ENCODE measurements at regions not wholly inside any gene's neighbourhood (a gene's known extent, or its start where the extent isn't known, plus 50 kb on each side); places are given as distances from the start of the nearest gene placed in this dataset.

DNA sequence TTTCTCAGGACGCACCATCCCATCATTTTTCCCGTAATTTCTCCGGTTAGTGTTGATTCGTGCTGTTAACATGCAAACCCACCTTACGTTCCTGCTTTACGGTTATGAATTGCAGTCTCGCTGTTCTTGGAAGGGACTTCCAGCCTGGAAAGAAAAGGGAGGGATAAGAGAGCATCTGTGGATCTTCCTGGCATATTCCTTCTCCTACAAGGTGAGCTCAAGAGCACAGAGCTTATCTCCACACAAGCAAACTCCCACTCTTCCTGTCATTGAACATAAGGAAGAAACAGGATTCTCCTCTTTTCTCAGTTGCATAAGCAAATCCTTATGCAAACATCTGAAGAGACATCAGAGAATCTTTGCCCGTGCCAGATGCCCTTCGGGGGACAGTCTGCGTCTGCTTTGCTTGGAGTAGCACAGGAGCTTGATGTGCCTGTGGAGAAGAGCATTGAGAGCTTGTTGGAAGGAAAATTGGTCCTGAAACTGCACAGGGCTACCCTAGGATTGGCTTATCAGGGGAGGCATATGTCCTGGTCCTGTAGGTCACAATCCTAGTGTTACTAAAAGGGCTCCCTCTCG is 127.0 kb downstream of the ASMT start (continued):
- TF ChIP-seq, protein P1, sequence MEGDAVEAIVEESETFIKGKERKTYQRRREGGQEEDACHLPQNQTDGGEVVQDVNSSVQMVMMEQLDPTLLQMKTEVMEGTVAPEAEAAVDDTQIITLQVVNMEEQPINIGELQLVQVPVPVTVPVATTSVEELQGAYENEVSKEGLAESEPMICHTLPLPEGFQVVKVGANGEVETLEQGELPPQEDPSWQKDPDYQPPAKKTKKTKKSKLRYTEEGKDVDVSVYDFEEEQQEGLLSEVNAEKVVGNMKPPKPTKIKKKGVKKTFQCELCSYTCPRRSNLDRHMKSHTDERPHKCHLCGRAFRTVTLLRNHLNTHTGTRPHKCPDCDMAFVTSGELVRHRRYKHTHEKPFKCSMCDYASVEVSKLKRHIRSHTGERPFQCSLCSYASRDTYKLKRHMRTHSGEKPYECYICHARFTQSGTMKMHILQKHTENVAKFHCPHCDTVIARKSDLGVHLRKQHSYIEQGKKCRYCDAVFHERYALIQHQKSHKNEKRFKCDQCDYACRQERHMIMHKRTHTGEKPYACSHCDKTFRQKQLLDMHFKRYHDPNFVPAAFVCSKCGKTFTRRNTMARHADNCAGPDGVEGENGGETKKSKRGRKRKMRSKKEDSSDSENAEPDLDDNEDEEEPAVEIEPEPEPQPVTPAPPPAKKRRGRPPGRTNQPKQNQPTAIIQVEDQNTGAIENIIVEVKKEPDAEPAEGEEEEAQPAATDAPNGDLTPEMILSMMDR (tag by site-specific recombination; IDR thresholded peaks at IDR 0.05): no peak
- TF ChIP-seq, protein P2, sequence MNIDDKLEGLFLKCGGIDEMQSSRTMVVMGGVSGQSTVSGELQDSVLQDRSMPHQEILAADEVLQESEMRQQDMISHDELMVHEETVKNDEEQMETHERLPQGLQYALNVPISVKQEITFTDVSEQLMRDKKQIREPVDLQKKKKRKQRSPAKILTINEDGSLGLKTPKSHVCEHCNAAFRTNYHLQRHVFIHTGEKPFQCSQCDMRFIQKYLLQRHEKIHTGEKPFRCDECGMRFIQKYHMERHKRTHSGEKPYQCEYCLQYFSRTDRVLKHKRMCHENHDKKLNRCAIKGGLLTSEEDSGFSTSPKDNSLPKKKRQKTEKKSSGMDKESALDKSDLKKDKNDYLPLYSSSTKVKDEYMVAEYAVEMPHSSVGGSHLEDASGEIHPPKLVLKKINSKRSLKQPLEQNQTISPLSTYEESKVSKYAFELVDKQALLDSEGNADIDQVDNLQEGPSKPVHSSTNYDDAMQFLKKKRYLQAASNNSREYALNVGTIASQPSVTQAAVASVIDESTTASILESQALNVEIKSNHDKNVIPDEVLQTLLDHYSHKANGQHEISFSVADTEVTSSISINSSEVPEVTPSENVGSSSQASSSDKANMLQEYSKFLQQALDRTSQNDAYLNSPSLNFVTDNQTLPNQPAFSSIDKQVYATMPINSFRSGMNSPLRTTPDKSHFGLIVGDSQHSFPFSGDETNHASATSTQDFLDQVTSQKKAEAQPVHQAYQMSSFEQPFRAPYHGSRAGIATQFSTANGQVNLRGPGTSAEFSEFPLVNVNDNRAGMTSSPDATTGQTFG (tag by site-specific recombination; IDR thresholded peaks at IDR 0.05; ENCODE audit: borderline replicate concordance): no peak
- TF ChIP-seq ZNF777 (tag by site-specific recombination; IDR thresholded peaks at IDR 0.05; ENCODE audit: borderline replicate concordance) (no peak), ZSCAN30 (tag by site-specific recombination; IDR thresholded peaks at IDR 0.05) (no peak), HOXC10 (CRISPR knock-in tag; IDR thresholded peaks at IDR 0.05) (no peak), ZNF112 (tag by site-specific recombination; IDR thresholded peaks at IDR 0.05) (no peak), ZNF501 (tag by site-specific recombination; IDR thresholded peaks at IDR 0.05) (no peak), BCL11A (tag by site-specific recombination; IDR thresholded peaks at IDR 0.05; ENCODE audit: low read depth) (no peak), ZNF558 (tag by site-specific recombination; IDR thresholded peaks at IDR 0.05) (no peak), PRDM1 (tag by site-specific recombination; IDR thresholded peaks at IDR 0.05) (no peak)

DNA sequence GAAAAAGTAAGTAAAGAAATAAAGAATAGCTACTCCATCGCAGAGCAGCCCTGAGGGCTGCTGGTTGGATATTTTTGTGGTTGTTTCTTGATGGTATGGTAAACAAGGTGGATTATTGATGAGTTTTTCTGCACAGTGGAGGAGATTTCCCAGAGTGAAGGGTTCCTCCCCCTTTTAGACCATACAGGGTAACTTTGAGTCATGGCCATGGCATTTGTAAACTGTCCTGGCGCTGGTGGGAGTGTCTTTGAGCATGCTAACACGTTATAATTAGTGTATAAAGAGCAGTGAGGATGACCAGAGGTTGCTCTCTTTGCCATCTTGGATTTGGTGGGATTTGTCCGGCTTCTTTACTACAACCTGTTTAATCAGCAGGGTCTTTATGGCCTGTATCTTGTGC is 128.2 kb downstream of the ASMT start:
- POLR2A ChIA-PET: no interaction called here

DNA sequence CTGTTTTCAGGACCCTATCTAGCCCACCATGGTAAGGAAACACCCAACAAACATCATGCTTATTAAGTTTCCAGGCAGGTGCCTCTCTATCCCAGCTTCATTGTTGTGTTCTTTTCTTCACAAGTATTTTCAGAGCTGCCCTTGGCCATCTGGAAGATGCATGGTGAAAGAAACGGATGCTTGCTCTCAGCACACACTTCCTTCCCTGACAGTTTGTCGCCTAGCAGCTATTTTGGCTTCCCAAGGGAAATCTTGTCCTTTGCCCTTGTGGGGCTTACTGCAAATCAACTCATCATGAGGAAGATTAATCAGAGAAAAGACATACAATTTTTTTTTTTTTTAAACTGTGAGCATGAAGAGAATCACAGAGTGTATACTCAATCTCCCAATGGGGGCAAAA is 128.8 kb downstream of the ASMT start:
- no peaks in the 10 kb centered on the region for H3K9me3 ChIP-seq (ENCODE audit: control insufficient read depth, insufficient read depth, low read depth, low read length)
- POLR2A ChIA-PET: no interaction called here
- no peak overlapping the region for H3K4me3 ChIP-seq (ENCODE audit: low read depth, low read length)
- CTCF ChIA-PET: no interaction called here
- H3K27ac ChIP-seq (ENCODE audit: extremely low read depth, low read depth, low read length): no peak overlapping the region
- no peaks in the 10 kb centered on the region for H3K4me1 ChIP-seq (ENCODE audit: control insufficient read depth, insufficient read depth, low read length)
- H3K36me3 ChIP-seq (ENCODE audit: control insufficient read depth in 2 of 2, insufficient read depth in 1 of 2, low read length in 2 of 2): no peaks in the 10 kb centered on the region
- TF ChIP-seq, protein P3, sequence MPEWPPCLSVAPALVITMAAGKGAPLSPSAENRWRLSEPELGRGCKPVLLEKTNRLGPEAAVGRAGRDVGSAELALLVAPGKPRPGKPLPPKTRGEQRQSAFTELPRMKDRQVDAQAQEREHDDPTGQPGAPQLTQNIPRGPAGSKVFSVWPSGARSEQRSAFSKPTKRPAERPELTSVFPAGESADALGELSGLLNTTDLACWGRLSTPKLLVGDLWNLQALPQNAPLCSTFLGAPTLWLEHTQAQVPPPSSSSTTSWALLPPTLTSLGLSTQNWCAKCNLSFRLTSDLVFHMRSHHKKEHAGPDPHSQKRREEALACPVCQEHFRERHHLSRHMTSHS (tag by site-specific recombination; IDR thresholded peaks at IDR 0.05): no peak
- TF ChIP-seq ZNF404 (tag by site-specific recombination; IDR thresholded peaks at IDR 0.05) (no peak), REPIN1 (tag by site-specific recombination; IDR thresholded peaks at IDR 0.05; ENCODE audit: low read depth) (no peak), ZNF585B (tag by site-specific recombination; IDR thresholded peaks at IDR 0.05) (no peak), ZNF350 (tag by site-specific recombination; IDR thresholded peaks at IDR 0.05) (no peak), ZNF114 (tag by site-specific recombination; IDR thresholded peaks at IDR 0.05) (no peak)
- TF ChIP-seq, protein P4, sequence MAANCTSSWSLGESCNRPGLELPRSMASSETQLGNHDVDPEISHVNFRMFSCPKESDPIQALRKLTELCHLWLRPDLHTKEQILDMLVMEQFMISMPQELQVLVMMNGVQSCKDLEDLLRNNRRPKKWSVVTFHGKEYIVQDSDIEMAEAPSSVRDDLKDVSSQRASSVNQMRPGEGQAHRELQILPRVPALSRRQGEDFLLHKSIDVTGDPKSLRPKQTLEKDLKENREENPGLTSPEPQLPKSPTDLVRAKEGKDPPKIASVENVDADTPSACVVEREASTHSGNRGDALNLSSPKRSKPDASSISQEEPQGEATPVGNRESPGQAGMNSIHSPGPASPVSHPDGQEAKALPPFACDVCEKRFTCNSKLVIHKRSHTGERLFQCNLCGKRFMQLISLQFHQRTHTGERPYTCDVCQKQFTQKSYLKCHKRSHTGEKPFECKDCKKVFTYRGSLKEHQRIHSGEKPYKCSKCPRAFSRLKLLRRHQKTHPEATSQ (tag by site-specific recombination; IDR thresholded peaks at IDR 0.05): no peak
- TF ChIP-seq, protein P5, sequence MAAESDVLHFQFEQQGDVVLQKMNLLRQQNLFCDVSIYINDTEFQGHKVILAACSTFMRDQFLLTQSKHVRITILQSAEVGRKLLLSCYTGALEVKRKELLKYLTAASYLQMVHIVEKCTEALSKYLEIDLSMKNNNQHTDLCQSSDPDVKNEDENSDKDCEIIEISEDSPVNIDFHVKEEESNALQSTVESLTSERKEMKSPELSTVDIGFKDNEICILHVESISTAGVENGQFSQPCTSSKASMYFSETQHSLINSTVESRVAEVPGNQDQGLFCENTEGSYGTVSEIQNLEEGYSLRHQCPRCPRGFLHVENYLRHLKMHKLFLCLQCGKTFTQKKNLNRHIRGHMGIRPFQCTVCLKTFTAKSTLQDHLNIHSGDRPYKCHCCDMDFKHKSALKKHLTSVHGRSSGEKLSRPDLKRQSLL (tag by site-specific recombination; IDR thresholded peaks at IDR 0.05): no peak
- TF ChIP-seq, protein P6, sequence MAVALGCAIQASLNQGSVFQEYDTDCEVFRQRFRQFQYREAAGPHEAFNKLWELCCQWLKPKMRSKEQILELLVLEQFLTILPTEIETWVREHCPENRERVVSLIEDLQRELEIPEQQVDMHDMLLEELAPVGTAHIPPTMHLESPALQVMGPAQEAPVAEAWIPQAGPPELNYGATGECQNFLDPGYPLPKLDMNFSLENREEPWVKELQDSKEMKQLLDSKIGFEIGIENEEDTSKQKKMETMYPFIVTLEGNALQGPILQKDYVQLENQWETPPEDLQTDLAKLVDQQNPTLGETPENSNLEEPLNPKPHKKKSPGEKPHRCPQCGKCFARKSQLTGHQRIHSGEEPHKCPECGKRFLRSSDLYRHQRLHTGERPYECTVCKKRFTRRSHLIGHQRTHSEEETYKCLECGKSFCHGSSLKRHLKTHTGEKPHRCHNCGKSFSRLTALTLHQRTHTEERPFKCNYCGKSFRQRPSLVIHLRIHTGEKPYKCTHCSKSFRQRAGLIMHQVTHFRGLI (tag by site-specific recombination; IDR thresholded peaks at IDR 0.05): no peak
- TF ChIP-seq, protein P7, sequence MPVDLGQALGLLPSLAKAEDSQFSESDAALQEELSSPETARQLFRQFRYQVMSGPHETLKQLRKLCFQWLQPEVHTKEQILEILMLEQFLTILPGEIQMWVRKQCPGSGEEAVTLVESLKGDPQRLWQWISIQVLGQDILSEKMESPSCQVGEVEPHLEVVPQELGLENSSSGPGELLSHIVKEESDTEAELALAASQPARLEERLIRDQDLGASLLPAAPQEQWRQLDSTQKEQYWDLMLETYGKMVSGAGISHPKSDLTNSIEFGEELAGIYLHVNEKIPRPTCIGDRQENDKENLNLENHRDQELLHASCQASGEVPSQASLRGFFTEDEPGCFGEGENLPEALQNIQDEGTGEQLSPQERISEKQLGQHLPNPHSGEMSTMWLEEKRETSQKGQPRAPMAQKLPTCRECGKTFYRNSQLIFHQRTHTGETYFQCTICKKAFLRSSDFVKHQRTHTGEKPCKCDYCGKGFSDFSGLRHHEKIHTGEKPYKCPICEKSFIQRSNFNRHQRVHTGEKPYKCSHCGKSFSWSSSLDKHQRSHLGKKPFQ (tag by site-specific recombination; IDR thresholded peaks at IDR 0.05): no peak

More for the DNA sequence above, 128.2 kb downstream of the ASMT start:
- Histone ChIP-seq H3K36me3 (ENCODE audit: control insufficient read depth in 2 of 2, insufficient read depth in 1 of 2, low read length in 2 of 2) (no peaks in the 10 kb centered on the region), H3K4me3 (ENCODE audit: low read depth, low read length) (no peak overlapping the region), H3K4me1 (ENCODE audit: control insufficient read depth, insufficient read depth, low read length) (no peaks in the 10 kb centered on the region), H3K27ac (ENCODE audit: extremely low read depth, low read depth, low read length) (no peak overlapping the region), H3K9me3 (ENCODE audit: control insufficient read depth, insufficient read depth, low read depth, low read length) (no peaks in the 10 kb centered on the region)
- TF ChIP-seq, protein P8, sequence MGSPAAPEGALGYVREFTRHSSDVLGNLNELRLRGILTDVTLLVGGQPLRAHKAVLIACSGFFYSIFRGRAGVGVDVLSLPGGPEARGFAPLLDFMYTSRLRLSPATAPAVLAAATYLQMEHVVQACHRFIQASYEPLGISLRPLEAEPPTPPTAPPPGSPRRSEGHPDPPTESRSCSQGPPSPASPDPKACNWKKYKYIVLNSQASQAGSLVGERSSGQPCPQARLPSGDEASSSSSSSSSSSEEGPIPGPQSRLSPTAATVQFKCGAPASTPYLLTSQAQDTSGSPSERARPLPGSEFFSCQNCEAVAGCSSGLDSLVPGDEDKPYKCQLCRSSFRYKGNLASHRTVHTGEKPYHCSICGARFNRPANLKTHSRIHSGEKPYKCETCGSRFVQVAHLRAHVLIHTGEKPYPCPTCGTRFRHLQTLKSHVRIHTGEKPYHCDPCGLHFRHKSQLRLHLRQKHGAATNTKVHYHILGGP (tag by site-specific recombination; IDR thresholded peaks at IDR 0.05): no peak
- TF ChIP-seq ZNF174 (tag by site-specific recombination; IDR thresholded peaks at IDR 0.05): no peak
- CTCF ChIA-PET: no interaction called here
